ENCODE measurements at regions not wholly inside any gene's neighbourhood (a gene's known extent, or its start where the extent isn't known, plus 50 kb on each side); places are given as distances from the start of the nearest gene placed in this dataset.

GRCh38 chr10:44260286-44260928, 124.5 kb downstream of the CXCL12 start:
- TF ChIP-seq CTCF (conservative IDR thresholded peaks at IDR 0.05 in 1 of 2, IDR thresholded peaks at IDR 0.05 in 1 of 2; ENCODE audit: extremely low read depth in 1 of 2, insufficient read depth in 1 of 2, low read depth in 1 of 2, low read length in 2 of 2) (no peak), EZH2 (IDR thresholded peaks at IDR 0.05; ENCODE audit: borderline replicate concordance, low read length) (no peak)
